Adipocyte (in vitro differentiated cells): ENCODE measurements at regions not wholly inside any gene's neighbourhood (a gene's known extent, or its start where the extent isn't known, plus 50 kb on each side); places are given as distances from the start of the nearest gene placed in this dataset.
"Not testable (repeated sequence)": the region's sequence is repeated elsewhere in the genome, so short reads cannot be mapped to it uniquely, and the experiment has no call there.

Experiments
- DNase-seq: peaks from one replicate; pipeline ENCODE4 v3.0.0-alpha.2; 2015; ENCODE audit warnings: low read depth
- H3K27me3 ChIP-seq: replicated peaks from 2 replicates; pipeline ENCODE4 v1.7.0; 2013; ENCODE audit warnings: mild to moderate bottlenecking, low read length, moderate library complexity; ENCODE audit not compliant: control insufficient read depth, insufficient read depth
- H3K36me3 ChIP-seq: 2 replicates; pipeline ENCODE4 v1.7.0; 2013; ENCODE audit warnings: low read length, mild to moderate bottlenecking, moderate library complexity; ENCODE audit not compliant: control insufficient read depth, insufficient read depth, severe bottlenecking
- H3K4me1 ChIP-seq: 2 replicates; pipeline ENCODE4 v1.7.0; 2013; ENCODE audit warnings: mild to moderate bottlenecking, low read length, moderate library complexity; ENCODE audit not compliant: control insufficient read depth, insufficient read depth
- H3K4me3 ChIP-seq: 2 replicates; pipeline ENCODE4 v1.7.0; 2013; ENCODE audit warnings: mild to moderate bottlenecking, low read length, moderate library complexity
- H3K9ac ChIP-seq: 2 replicates; pipeline ENCODE4 v1.7.0; 2013; ENCODE audit warnings: mild to moderate bottlenecking, low read length, moderate library complexity
- H3K9me3 ChIP-seq: 2 replicates; pipeline ENCODE4 v1.7.0; 2013; ENCODE audit warnings: mild to moderate bottlenecking, low read length, moderate library complexity; ENCODE audit not compliant: control insufficient read depth

GRCh38 chrX:123788193-123788592 lies 55.3 kb upstream of the THOC2 start:
- not testable (repeated sequence) for DNase-seq, H3K9ac ChIP-seq, H3K27me3 ChIP-seq, H3K4me3 ChIP-seq, H3K9me3 ChIP-seq, H3K36me3 ChIP-seq, H3K4me1 ChIP-seq

GRCh38 chrX:123788744-123789143 lies 55.9 kb upstream of the THOC2 start:
- no peaks in the 10 kb centered on the region for H3K9me3 ChIP-seq
- H3K27me3 ChIP-seq = no peaks in the 10 kb centered on the region
- no peak overlapping the region for H3K4me3 ChIP-seq
- no peak for DNase-seq
- H3K9ac ChIP-seq = no peak overlapping the region
- H3K4me1 ChIP-seq = no peaks in the 10 kb centered on the region
- H3K36me3 ChIP-seq = no peaks in the 10 kb centered on the region

- no peaks in the 10 kb centered on the region for H3K36me3 ChIP-seq
- DNase-seq = no peak
Observed at GRCh38 chrX:123797543-123798447, 62.1 kb upstream of the XIAP start.

GRCh38 chrX:123798706-123799430 lies 61.0 kb upstream of the XIAP start:
- not testable (repeated sequence) for H3K36me3 ChIP-seq, H3K9ac ChIP-seq, H3K4me3 ChIP-seq, H3K9me3 ChIP-seq, H3K27me3 ChIP-seq, DNase-seq
- peaks cover 11% of the 10 kb centered on the region for H3K4me1 ChIP-seq

More at GRCh38 chrX:123797543-123798447, 62.1 kb upstream of the XIAP start:
- Histone ChIP-seq H3K4me1 (peaks cover 6% of the 10 kb centered on the region), H3K9me3 (no peaks in the 10 kb centered on the region), H3K27me3 (no peaks in the 10 kb centered on the region), H3K9ac (no peak overlapping the region), H3K4me3 (no peak overlapping the region)

- no peaks in the 10 kb centered on the region for H3K9me3 ChIP-seq
- no peak overlapping the region for H3K4me3 ChIP-seq
- no peak for DNase-seq
- no peaks in the 10 kb centered on the region for H3K36me3 ChIP-seq
- no peak overlapping the region for H3K9ac ChIP-seq
- H3K27me3 ChIP-seq = no peaks in the 10 kb centered on the region
- peaks cover 11% of the 10 kb centered on the region for H3K4me1 ChIP-seq
Observed at GRCh38 chrX:123801901-123802300, 58.0 kb upstream of the XIAP start.

- no peaks in the 10 kb centered on the region for H3K27me3 ChIP-seq
- no peaks in the 10 kb centered on the region for H3K9me3 ChIP-seq
- H3K9ac ChIP-seq = no peak overlapping the region
- peaks cover 20% of the 10 kb centered on the region for H3K4me1 ChIP-seq
- no peak overlapping the region for H3K4me3 ChIP-seq
- H3K36me3 ChIP-seq = no peaks in the 10 kb centered on the region
- peak; percentile 66 for DNase-seq
Observed at GRCh38 chrX:123803331-123803983, 56.4 kb upstream of the XIAP start.

GRCh38 chrX:123803984-123804365 lies 55.9 kb upstream of the XIAP start:
- H3K36me3 ChIP-seq, H3K4me3 ChIP-seq, DNase-seq, H3K9ac ChIP-seq, H3K27me3 ChIP-seq, H3K9me3 ChIP-seq: not testable (repeated sequence)
- H3K4me1 ChIP-seq = peaks cover 20% of the 10 kb centered on the region

GRCh38 chrX:123807835-123808416 lies 51.9 kb upstream of the XIAP start:
- no peak overlapping the region for H3K9ac ChIP-seq
- no peaks in the 10 kb centered on the region for H3K36me3 ChIP-seq
- H3K9me3 ChIP-seq = no peaks in the 10 kb centered on the region
- no peak overlapping the region for H3K4me3 ChIP-seq
- peaks cover 14% of the 10 kb centered on the region for H3K4me1 ChIP-seq
- H3K27me3 ChIP-seq = no peaks in the 10 kb centered on the region
- DNase-seq = peak; percentile 62

GRCh38 chrX:123809854-123810375 lies 49.9 kb upstream of the XIAP start:
- peaks cover 16% of the 10 kb centered on the region for H3K4me1 ChIP-seq
- no peaks in the 10 kb centered on the region for H3K27me3 ChIP-seq
- no peak for DNase-seq

More at GRCh38 chrX:123809854-123810375, 49.9 kb upstream of the XIAP start:
- Histone ChIP-seq H3K9ac (no peak overlapping the region), H3K4me3 (no peak overlapping the region), H3K9me3 (no peaks in the 10 kb centered on the region), H3K36me3 (no peaks in the 10 kb centered on the region)
